ENCODE measurements at regions not wholly inside any gene's neighbourhood (a gene's known extent, or its start where the extent isn't known, plus 50 kb on each side); places are given as distances from the start of the nearest gene placed in this dataset.

- Histone ChIP-seq H3K56ac (ENCODE audit: extremely low read depth, insufficient read depth, low read length) (no peak overlapping the region), H3K9ac (ENCODE audit: low read depth, low read length) (no peak overlapping the region), H3K18ac (ENCODE audit: low read depth, low read length) (no peak overlapping the region), H2BK20ac (ENCODE audit: low read depth, low read length) (no peak overlapping the region), H3K4me2 (ENCODE audit: low read depth, low read length) (no peak overlapping the region), H3K27me3 (ENCODE audit: control insufficient read depth, insufficient read depth, low read length) (peaks cover 9% of the 10 kb centered on the region; the same call in 1 of the 2 replicates), H3K9me3 (ENCODE audit: control insufficient read depth, insufficient read depth, low read length) (no peaks in the 10 kb centered on the region), H2AK5ac (ENCODE audit: low read depth, low read length) (no peak overlapping the region), H2BK5ac (ENCODE audit: low read depth, low read length, poor library complexity, severe bottlenecking) (no peak overlapping the region), H2BK15ac (ENCODE audit: low read depth, low read length) (no peak overlapping the region), H3K79me1 (ENCODE audit: low read depth in 1 of 2, low read length in 2 of 2) (no peaks in the 10 kb centered on the region), H3K4me3 (ENCODE audit: insufficient read depth, low read depth, low read length) (no peak overlapping the region), H3K4ac (ENCODE audit: low read depth, low read length) (no peak overlapping the region), H2AK9ac (replicated peaks; ENCODE audit: low read depth, low read length, poor library complexity) (no peak overlapping the region), H3K4me1 (ENCODE audit: control insufficient read depth, insufficient read depth, low read length) (no peaks in the 10 kb centered on the region), H2AFZ (replicated peaks; ENCODE audit: low read length, poor library complexity) (no peak overlapping the region), H3K14ac (replicated peaks; ENCODE audit: low read depth, low read length) (no peak overlapping the region), H2BK120ac (ENCODE audit: low read depth, low read length) (no peak overlapping the region), H4K8ac (ENCODE audit: low read depth in 2 of 2, low read length in 2 of 2) (no peak overlapping the region), H3K36me3 (ENCODE audit: control insufficient read depth, insufficient read depth, low read length) (no peaks in the 10 kb centered on the region), H4K5ac (ENCODE audit: low read depth, low read length) (no peak overlapping the region), H3K9me1 (ENCODE audit: insufficient read depth, low read length) (no peaks in the 10 kb centered on the region), H4K20me1 (ENCODE audit: insufficient read depth, low read length) (no peaks in the 10 kb centered on the region), H3K27ac (ENCODE audit: insufficient read depth, low read length) (no peak overlapping the region), H4K91ac (ENCODE audit: insufficient read depth, low read depth, low read length) (no peak overlapping the region), H3K23ac (ENCODE audit: low read depth, low read length) (no peak overlapping the region)
- 73% methylated on average over 2 of the region's 11 CpGs; no CpG with 5 or more reads in 1 of the 2 experiments for WGBS, 2 experiments (ENCODE audit: extremely low coverage in 2 of 2, insufficient read length in 1 of 2)
- CTCF ChIA-PET, result no interaction called here
- dilution Hi-C loops (cut with HindIII; ENCODE audit: low sequenced_read_pairs, unreplicated experiment), result no loop called here
- intact Hi-C loops (cut with micrococcal nuclease), result no loop called here
- DNase-seq (no peak), ATAC-seq (ENCODE audit: low read depth) (no peak)
- POLR2A ChIA-PET (ENCODE audit: unreplicated experiment), result no interaction called here
- BruUV-seq (replicated peaks), result no TSS peak
- TF ChIP-seq, protein P1, sequence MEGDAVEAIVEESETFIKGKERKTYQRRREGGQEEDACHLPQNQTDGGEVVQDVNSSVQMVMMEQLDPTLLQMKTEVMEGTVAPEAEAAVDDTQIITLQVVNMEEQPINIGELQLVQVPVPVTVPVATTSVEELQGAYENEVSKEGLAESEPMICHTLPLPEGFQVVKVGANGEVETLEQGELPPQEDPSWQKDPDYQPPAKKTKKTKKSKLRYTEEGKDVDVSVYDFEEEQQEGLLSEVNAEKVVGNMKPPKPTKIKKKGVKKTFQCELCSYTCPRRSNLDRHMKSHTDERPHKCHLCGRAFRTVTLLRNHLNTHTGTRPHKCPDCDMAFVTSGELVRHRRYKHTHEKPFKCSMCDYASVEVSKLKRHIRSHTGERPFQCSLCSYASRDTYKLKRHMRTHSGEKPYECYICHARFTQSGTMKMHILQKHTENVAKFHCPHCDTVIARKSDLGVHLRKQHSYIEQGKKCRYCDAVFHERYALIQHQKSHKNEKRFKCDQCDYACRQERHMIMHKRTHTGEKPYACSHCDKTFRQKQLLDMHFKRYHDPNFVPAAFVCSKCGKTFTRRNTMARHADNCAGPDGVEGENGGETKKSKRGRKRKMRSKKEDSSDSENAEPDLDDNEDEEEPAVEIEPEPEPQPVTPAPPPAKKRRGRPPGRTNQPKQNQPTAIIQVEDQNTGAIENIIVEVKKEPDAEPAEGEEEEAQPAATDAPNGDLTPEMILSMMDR (conservative IDR thresholded peaks at IDR 0.05; ENCODE audit: low read depth, low read length), result no peak
- TF ChIP-seq MXI1 (IDR thresholded peaks at IDR 0.05; ENCODE audit: borderline replicate concordance, low read depth, low read length) (no peak), BHLHE40 (IDR thresholded peaks at IDR 0.05; ENCODE audit: low read depth, low read length) (no peak), RAD21 (IDR thresholded peaks at IDR 0.05; ENCODE audit: low read length) (no peak), RFX5 (IDR thresholded peaks at IDR 0.05; ENCODE audit: low read depth, low read length) (no peak), MAFK (IDR thresholded peaks at IDR 0.05; ENCODE audit: low read depth, low read length) (no peak), USF2 (IDR thresholded peaks at IDR 0.05; ENCODE audit: low read depth, low read length) (no peak), FOS (IDR thresholded peaks at IDR 0.05; ENCODE audit: low read depth, low read length) (no peak), RCOR1 (IDR thresholded peaks at IDR 0.05; ENCODE audit: insufficient replicate concordance, low read length) (no peak), SMC3 (IDR thresholded peaks at IDR 0.05; ENCODE audit: low read depth, low read length) (no peak), CHD1 (IDR thresholded peaks at IDR 0.05; ENCODE audit: low read depth, low read length) (no peak), MAZ (IDR thresholded peaks at IDR 0.05; ENCODE audit: borderline replicate concordance, low read depth, low read length) (no peak), CEBPB (IDR thresholded peaks at IDR 0.05; ENCODE audit: low read depth, low read length) (no peak)
- TF ChIP-seq, protein P2, sequence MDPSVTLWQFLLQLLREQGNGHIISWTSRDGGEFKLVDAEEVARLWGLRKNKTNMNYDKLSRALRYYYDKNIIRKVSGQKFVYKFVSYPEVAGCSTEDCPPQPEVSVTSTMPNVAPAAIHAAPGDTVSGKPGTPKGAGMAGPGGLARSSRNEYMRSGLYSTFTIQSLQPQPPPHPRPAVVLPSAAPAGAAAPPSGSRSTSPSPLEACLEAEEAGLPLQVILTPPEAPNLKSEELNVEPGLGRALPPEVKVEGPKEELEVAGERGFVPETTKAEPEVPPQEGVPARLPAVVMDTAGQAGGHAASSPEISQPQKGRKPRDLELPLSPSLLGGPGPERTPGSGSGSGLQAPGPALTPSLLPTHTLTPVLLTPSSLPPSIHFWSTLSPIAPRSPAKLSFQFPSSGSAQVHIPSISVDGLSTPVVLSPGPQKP (IDR thresholded peaks at IDR 0.05; ENCODE audit: borderline replicate concordance, low read depth, low read length), result no peak
- in situ Hi-C loops (cut with MboI; ENCODE audit: low sequenced_read_pairs), result no loop called here
These were observed 91.5 kb upstream of the EGFLAM start for GRCh38 chr5:38166832-38167231.
